Neural cell (in vitro differentiated cells): ENCODE measurements at regions not wholly inside any gene's neighbourhood (a gene's known extent, or its start where the extent isn't known, plus 50 kb on each side); places are given as distances from the start of the nearest gene placed in this dataset.

Experiments used
- H2AFZ ChIP-seq: fragments of 200-600, 300-800 bp; sonication (generic), shearing (Covaris generic); 2 replicates; pipeline ENCODE4 v1.6.0; 2014; ENCODE audit warnings: low read depth, mild to moderate bottlenecking, antibody characterized with exemption, low read length, moderate library complexity
- H3F3A ChIP-seq: fragments of 200-600 bp; shearing (Covaris generic); 2 replicates; pipeline ENCODE4 v1.6.1; 2016; ENCODE audit warnings: mild to moderate bottlenecking, moderate library complexity, mixed read lengths, antibody characterized with exemption, low read length; ENCODE audit not compliant: insufficient read depth, poor library complexity, severe bottlenecking
- H3K27ac ChIP-seq: fragments of 200-600, 300-800 bp; sonication (generic), shearing (Covaris generic); 2 replicates; pipeline ENCODE4 v1.5.1; 2014; ENCODE audit warnings: mild to moderate bottlenecking, low read length, moderate library complexity
- H3K27me3 ChIP-seq: fragments of 300-800, 200-600 bp; sonication (generic), shearing (Covaris generic); 2 replicates; pipeline ENCODE4 v1.6.0; 2014; ENCODE audit warnings: mild to moderate bottlenecking, low read depth, low read length, moderate library complexity; ENCODE audit not compliant: insufficient read depth
- H3K36me3 ChIP-seq: fragments of 300-800, 200-600 bp; sonication (generic), shearing (Covaris generic); 2 replicates; pipeline ENCODE4 v1.5.1; 2014; ENCODE audit warnings: mild to moderate bottlenecking, antibody characterized with exemption, low read length, moderate library complexity; ENCODE audit not compliant: insufficient read depth
- H3K4me2 ChIP-seq: fragments of 300-800, 200-600 bp; sonication (generic), shearing (Covaris generic); 2 replicates; pipeline ENCODE4 v1.6.0; 2014; ENCODE audit warnings: mild to moderate bottlenecking, low read length
- H3K4me3 ChIP-seq: fragments of 300-800, 200-600 bp; sonication (generic), shearing (Covaris generic); 2 replicates; pipeline ENCODE4 v1.5.1; 2014; ENCODE audit warnings: mild to moderate bottlenecking, low read length, moderate library complexity
- H3K79me2 ChIP-seq: fragments of 200-600 bp; shearing (Covaris generic); replicated peaks from 2 replicates; pipeline ENCODE4 v1.6.0; 2014; ENCODE audit warnings: mild to moderate bottlenecking, low read length, moderate library complexity; ENCODE audit not compliant: insufficient read depth
- H3K9ac ChIP-seq: fragments of 300-800, 200-600 bp; sonication (generic), shearing (Covaris generic); 2 replicates; pipeline ENCODE4 v1.6.1; 2016; ENCODE audit warnings: mild to moderate bottlenecking, low read length, mixed read lengths
- H3K9me2 ChIP-seq: fragments of 200-600 bp; shearing (Covaris generic); 2 replicates; pipeline ENCODE4 v1.6.1; 2016; ENCODE audit warnings: mild to moderate bottlenecking, low read length, mixed read lengths; ENCODE audit not compliant: insufficient read depth
- H3K9me3 ChIP-seq: fragments of 200-600, 300-800 bp; sonication (generic), shearing (Covaris generic); 2 replicates; pipeline ENCODE4 v1.6.1; 2016; ENCODE audit warnings: mild to moderate bottlenecking, mixed run types, low read length, moderate library complexity, mixed read lengths
- H4K20me1 ChIP-seq: fragments of 200-600 bp; shearing (Covaris generic); 2 replicates; pipeline ENCODE4 v1.6.1; 2016; ENCODE audit warnings: mild to moderate bottlenecking, mixed run types; ENCODE audit not compliant: insufficient read depth
- CTCF ChIP-seq: fragments of 450-650 bp; IDR thresholded peaks from 2 replicates; pipeline ENCODE4 v1.5.1; 2014; ENCODE audit warnings: antibody characterized with exemption, mild to moderate bottlenecking, moderate library complexity; ENCODE audit not compliant: poor library complexity, severe bottlenecking
- EP300 ChIP-seq: fragments of 450-650 bp; conservative IDR thresholded peaks from 2 replicates; pipeline ENCODE4 v1.6.1; 2014; ENCODE audit warnings: antibody characterized with exemption, mild to moderate bottlenecking, moderate library complexity; ENCODE audit not compliant: poor library complexity, severe bottlenecking
- EZH2 ChIP-seq: fragments of 200-600, 300-800 bp; shearing (Covaris generic), sonication (generic); IDR thresholded peaks from 2 replicates; pipeline ENCODE4 v1.6.1; 2014; ENCODE audit warnings: antibody characterized with exemption, low read length, borderline replicate concordance, mild to moderate bottlenecking; ENCODE audit not compliant: insufficient read depth, poor library complexity, severe bottlenecking
- MXI1 ChIP-seq: fragments of 450-650 bp; conservative IDR thresholded peaks from 2 replicates; pipeline ENCODE4 v1.6.1; 2014; ENCODE audit warnings: antibody characterized with exemption, mild to moderate bottlenecking; ENCODE audit not compliant: poor library complexity, severe bottlenecking
- POLR2AphosphoS5 ChIP-seq: IDR thresholded peaks from 2 replicates; pipeline ENCODE4 v1.6.1; 2012
- RAD21 ChIP-seq: fragments of 450-650 bp; conservative IDR thresholded peaks from 2 replicates; pipeline ENCODE4 v1.6.1; 2014; ENCODE audit warnings: antibody characterized with exemption, mild to moderate bottlenecking, moderate library complexity
- REST ChIP-seq: IDR thresholded peaks from 2 replicates; pipeline ENCODE4 v1.6.1; 2012; ENCODE audit warnings: borderline replicate concordance
- SMC3 ChIP-seq: fragments of 450-650 bp; conservative IDR thresholded peaks from 2 replicates; pipeline ENCODE4 v1.6.1; 2014; ENCODE audit warnings: antibody characterized with exemption, mild to moderate bottlenecking, moderate library complexity; ENCODE audit not compliant: poor library complexity
- TAF1 ChIP-seq: IDR thresholded peaks from 2 replicates; pipeline ENCODE4 v1.6.1; 2012; ENCODE audit warnings: low read depth

GRCh38 chr5:17872204-17872603 lies 237.9 kb downstream of the TAF11L14 start:
- H2AFZ ChIP-seq = no peak overlapping the region
- H3K4me2 ChIP-seq = no peak overlapping the region
- no peaks in the 10 kb centered on the region for H3K36me3 ChIP-seq
- no peaks in the 10 kb centered on the region for H3K27me3 ChIP-seq
- no peaks in the 10 kb centered on the region for H4K20me1 ChIP-seq
- no peaks in the 10 kb centered on the region for H3K9me2 ChIP-seq
- H3K9me3 ChIP-seq = no peaks in the 10 kb centered on the region
- H3K27ac ChIP-seq = no peak overlapping the region
- H3K9ac ChIP-seq = no peak overlapping the region
- no peak overlapping the region for H3K4me3 ChIP-seq
- H3F3A ChIP-seq = no peaks in the 10 kb centered on the region
- no peaks in the 10 kb centered on the region for H3K79me2 ChIP-seq
- no peak for TF ChIP-seq EP300
- TF ChIP-seq CTCF = no peak
- no peak for TF ChIP-seq EZH2
- no peak for TF ChIP-seq RAD21
- no peak for TF ChIP-seq POLR2AphosphoS5
- TF ChIP-seq SMC3 = no peak
- no peak for TF ChIP-seq MXI1
- no peak for TF ChIP-seq REST
- TF ChIP-seq TAF1 = no peak

- Histone ChIP-seq H3K9ac (no peak overlapping the region), H3K36me3 (no peaks in the 10 kb centered on the region), H2AFZ (no peak overlapping the region), H3K79me2 (no peaks in the 10 kb centered on the region), H3K27ac (no peak overlapping the region), H3F3A (no peaks in the 10 kb centered on the region), H3K27me3 (no peaks in the 10 kb centered on the region), H3K9me3 (no peaks in the 10 kb centered on the region), H4K20me1 (no peaks in the 10 kb centered on the region), H3K4me3 (no peak overlapping the region), H3K4me2 (no peak overlapping the region), H3K9me2 (no peaks in the 10 kb centered on the region)
- TF ChIP-seq MXI1 = no peak
- no peak for TF ChIP-seq RAD21
- no peak for TF ChIP-seq REST
- TF ChIP-seq CTCF = no peak
- no peak for TF ChIP-seq SMC3
- no peak for TF ChIP-seq EZH2
- no peak for TF ChIP-seq EP300
- TF ChIP-seq TAF1 = no peak
- TF ChIP-seq POLR2AphosphoS5 = no peak
These were observed 244.3 kb downstream of the TAF11L14 start for GRCh38 chr5:17878541-17878940.
